ENCODE measurements at regions not wholly inside any gene's neighbourhood (a gene's known extent, or its start where the extent isn't known, plus 50 kb on each side); places are given as distances from the start of the nearest gene placed in this dataset.

DNA sequence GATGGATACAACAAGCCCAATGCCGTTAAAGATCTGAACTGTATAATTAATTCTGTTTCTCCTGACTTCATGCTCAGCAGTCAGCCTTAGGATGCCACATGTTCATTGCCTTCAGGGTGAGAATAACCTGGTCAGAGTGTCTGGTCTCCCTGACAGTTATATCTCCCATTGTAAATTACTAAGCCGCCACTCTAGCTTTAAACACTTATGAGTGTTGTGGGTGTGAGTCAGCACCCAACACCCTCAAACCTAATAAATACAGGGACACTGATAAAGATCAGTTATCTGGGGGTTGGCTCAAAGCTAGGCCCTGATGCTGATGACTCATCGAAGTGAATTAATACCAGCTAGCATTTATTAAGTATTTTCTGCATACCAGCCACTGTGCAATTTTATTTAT lies 64.9 kb upstream of the DYNLT3 start:
- no peak overlapping the region for H3K4me3 ChIP-seq (ENCODE audit: low read length)
- H3K79me2 ChIP-seq (ENCODE audit: control insufficient read depth, low read length), result no peaks in the 10 kb centered on the region
- no peaks in the 10 kb centered on the region for H4K20me1 ChIP-seq (ENCODE audit: control insufficient read depth, insufficient read depth, low read depth, low read length)
- no peaks in the 10 kb centered on the region for H3K4me1 ChIP-seq (ENCODE audit: control insufficient read depth, low read length)
- no peaks in the 10 kb centered on the region for H3K9me3 ChIP-seq (ENCODE audit: control insufficient read depth, insufficient read depth, low read length)
- TF ChIP-seq, protein P1, sequence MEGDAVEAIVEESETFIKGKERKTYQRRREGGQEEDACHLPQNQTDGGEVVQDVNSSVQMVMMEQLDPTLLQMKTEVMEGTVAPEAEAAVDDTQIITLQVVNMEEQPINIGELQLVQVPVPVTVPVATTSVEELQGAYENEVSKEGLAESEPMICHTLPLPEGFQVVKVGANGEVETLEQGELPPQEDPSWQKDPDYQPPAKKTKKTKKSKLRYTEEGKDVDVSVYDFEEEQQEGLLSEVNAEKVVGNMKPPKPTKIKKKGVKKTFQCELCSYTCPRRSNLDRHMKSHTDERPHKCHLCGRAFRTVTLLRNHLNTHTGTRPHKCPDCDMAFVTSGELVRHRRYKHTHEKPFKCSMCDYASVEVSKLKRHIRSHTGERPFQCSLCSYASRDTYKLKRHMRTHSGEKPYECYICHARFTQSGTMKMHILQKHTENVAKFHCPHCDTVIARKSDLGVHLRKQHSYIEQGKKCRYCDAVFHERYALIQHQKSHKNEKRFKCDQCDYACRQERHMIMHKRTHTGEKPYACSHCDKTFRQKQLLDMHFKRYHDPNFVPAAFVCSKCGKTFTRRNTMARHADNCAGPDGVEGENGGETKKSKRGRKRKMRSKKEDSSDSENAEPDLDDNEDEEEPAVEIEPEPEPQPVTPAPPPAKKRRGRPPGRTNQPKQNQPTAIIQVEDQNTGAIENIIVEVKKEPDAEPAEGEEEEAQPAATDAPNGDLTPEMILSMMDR (IDR thresholded peaks at IDR 0.05; ENCODE audit: low read depth, low read length, poor library complexity, severe bottlenecking), result no peak
- no peak for TF ChIP-seq EZH2phosphoT487 (IDR thresholded peaks at IDR 0.05; ENCODE audit: borderline replicate concordance, low read length)
- H3F3A ChIP-seq (ENCODE audit: control insufficient read depth, insufficient read depth), result no peaks in the 10 kb centered on the region
- no peak overlapping the region for H3K4me2 ChIP-seq (ENCODE audit: low read length)
- H3K36me3 ChIP-seq (ENCODE audit: control insufficient read depth, low read length), result no peaks in the 10 kb centered on the region
- no peaks in the 10 kb centered on the region for H3K9me2 ChIP-seq (replicated peaks; ENCODE audit: control insufficient read depth, low read length)
- no peaks in the 10 kb centered on the region for H3K27me3 ChIP-seq (ENCODE audit: control insufficient read depth, low read length)
- no peak overlapping the region for H3K27ac ChIP-seq (ENCODE audit: low read depth, low read length)

DNA sequence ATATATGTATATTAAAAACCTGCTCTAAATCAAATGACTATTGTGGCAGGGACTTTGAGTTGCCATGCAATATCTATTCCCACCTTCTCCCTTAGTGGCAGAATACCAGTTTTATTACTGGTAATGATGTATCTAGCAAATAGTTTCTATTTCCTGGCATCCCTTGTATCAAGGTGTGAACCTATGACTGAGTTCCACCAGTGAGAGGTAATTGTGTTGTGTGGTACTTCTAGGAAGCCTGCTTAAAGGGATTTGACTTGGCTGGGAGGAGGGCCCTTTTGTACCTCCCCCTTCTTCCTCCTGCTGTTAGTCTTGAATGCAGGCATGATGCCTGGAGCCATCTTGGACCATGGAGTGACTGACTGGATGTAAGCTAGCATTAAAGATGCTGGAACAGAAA lies 65.4 kb upstream of the DYNLT3 start:
- H3K79me2 ChIP-seq (ENCODE audit: control insufficient read depth, low read length), result no peaks in the 10 kb centered on the region
- H3K4me2 ChIP-seq (ENCODE audit: low read length), result no peak overlapping the region
- no peaks in the 10 kb centered on the region for H3K4me1 ChIP-seq (ENCODE audit: control insufficient read depth, low read length)
- no peaks in the 10 kb centered on the region for H3K27me3 ChIP-seq (ENCODE audit: control insufficient read depth, low read length)
- H3K9me2 ChIP-seq (replicated peaks; ENCODE audit: control insufficient read depth, low read length), result no peaks in the 10 kb centered on the region
- no peaks in the 10 kb centered on the region for H4K20me1 ChIP-seq (ENCODE audit: control insufficient read depth, insufficient read depth, low read depth, low read length)
- H3K4me3 ChIP-seq (ENCODE audit: low read length), result no peak overlapping the region
- H3K9me3 ChIP-seq (ENCODE audit: control insufficient read depth, insufficient read depth, low read length), result no peaks in the 10 kb centered on the region
- H3F3A ChIP-seq (ENCODE audit: control insufficient read depth, insufficient read depth), result no peaks in the 10 kb centered on the region
- TF ChIP-seq, protein P1 (IDR thresholded peaks at IDR 0.05; ENCODE audit: low read depth, low read length, poor library complexity, severe bottlenecking), result no peak
- TF ChIP-seq EZH2phosphoT487 (IDR thresholded peaks at IDR 0.05; ENCODE audit: borderline replicate concordance, low read length), result no peak
- H3K36me3 ChIP-seq (ENCODE audit: control insufficient read depth, low read length), result no peaks in the 10 kb centered on the region
- H3K27ac ChIP-seq (ENCODE audit: low read depth, low read length), result no peak overlapping the region

DNA sequence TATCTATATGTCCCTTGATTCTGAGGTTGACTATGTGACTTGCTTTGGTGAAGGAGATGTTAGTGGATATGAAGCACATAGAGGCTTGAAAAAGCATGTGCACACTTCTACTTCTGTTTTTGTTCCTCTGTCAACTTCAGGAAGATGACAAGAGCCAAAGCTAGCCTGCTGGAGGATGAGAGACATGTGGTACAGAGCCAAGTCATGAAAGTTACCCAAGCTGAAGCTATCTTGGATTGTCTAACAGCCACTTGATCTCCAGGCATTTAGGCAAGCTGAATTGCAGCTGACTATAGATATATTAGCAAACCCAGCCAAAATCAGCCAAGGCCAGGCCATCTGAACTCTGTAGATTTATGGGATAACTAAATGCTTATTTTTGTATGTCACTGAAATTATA lies 70.8 kb upstream of the DYNLT3 start:
- H3K4me3 ChIP-seq (ENCODE audit: low read length), result no peak overlapping the region
- TF ChIP-seq EZH2phosphoT487 (IDR thresholded peaks at IDR 0.05; ENCODE audit: borderline replicate concordance, low read length), result no peak
- TF ChIP-seq, protein P1 (IDR thresholded peaks at IDR 0.05; ENCODE audit: low read depth, low read length, poor library complexity, severe bottlenecking), result no peak
- H3K79me2 ChIP-seq (ENCODE audit: control insufficient read depth, low read length), result no peaks in the 10 kb centered on the region
- no peaks in the 10 kb centered on the region for H3F3A ChIP-seq (ENCODE audit: control insufficient read depth, insufficient read depth)
- no peak overlapping the region for H3K4me2 ChIP-seq (ENCODE audit: low read length)
- H3K9me2 ChIP-seq (replicated peaks; ENCODE audit: control insufficient read depth, low read length), result no peaks in the 10 kb centered on the region
- no peaks in the 10 kb centered on the region for H4K20me1 ChIP-seq (ENCODE audit: control insufficient read depth, insufficient read depth, low read depth, low read length)
- H3K36me3 ChIP-seq (ENCODE audit: control insufficient read depth, low read length), result no peaks in the 10 kb centered on the region
- H3K27me3 ChIP-seq (ENCODE audit: control insufficient read depth, low read length), result no peaks in the 10 kb centered on the region
- no peaks in the 10 kb centered on the region for H3K4me1 ChIP-seq (ENCODE audit: control insufficient read depth, low read length)
- no peak overlapping the region for H3K27ac ChIP-seq (ENCODE audit: low read depth, low read length)
- H3K9me3 ChIP-seq (ENCODE audit: control insufficient read depth, insufficient read depth, low read length), result no peaks in the 10 kb centered on the region

DNA sequence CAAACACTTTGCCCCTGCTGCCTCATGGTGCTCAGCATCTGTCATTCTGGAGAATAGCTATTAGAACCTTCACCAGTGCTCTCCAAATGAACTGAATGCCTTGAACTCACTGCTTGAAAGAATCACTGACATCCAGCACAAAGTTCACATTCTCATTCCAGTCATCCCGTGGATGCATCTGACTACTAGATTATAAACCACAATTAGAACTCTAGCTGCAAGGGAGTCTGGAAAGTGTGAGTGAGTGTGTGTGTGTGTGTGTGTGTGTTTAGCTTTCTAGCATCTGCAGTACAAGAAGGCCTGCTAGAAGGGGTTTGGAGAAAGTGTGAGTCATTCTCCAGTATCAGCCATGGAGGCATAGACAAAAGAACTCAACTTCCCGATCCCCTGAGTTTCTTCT lies 71.3 kb upstream of the DYNLT3 start:
- H3K79me2 ChIP-seq (ENCODE audit: control insufficient read depth, low read length), result no peaks in the 10 kb centered on the region
- no peaks in the 10 kb centered on the region for H4K20me1 ChIP-seq (ENCODE audit: control insufficient read depth, insufficient read depth, low read depth, low read length)
- no peaks in the 10 kb centered on the region for H3K9me2 ChIP-seq (replicated peaks; ENCODE audit: control insufficient read depth, low read length)
- H3K27ac ChIP-seq (ENCODE audit: low read depth, low read length), result no peak overlapping the region
- no peaks in the 10 kb centered on the region for H3K9me3 ChIP-seq (ENCODE audit: control insufficient read depth, insufficient read depth, low read length)
- no peaks in the 10 kb centered on the region for H3K36me3 ChIP-seq (ENCODE audit: control insufficient read depth, low read length)
- H3K4me2 ChIP-seq (ENCODE audit: low read length), result no peak overlapping the region
- H3K4me1 ChIP-seq (ENCODE audit: control insufficient read depth, low read length), result no peaks in the 10 kb centered on the region
- H3K4me3 ChIP-seq (ENCODE audit: low read length), result no peak overlapping the region
- no peaks in the 10 kb centered on the region for H3F3A ChIP-seq (ENCODE audit: control insufficient read depth, insufficient read depth)
- no peaks in the 10 kb centered on the region for H3K27me3 ChIP-seq (ENCODE audit: control insufficient read depth, low read length)
- no peak for TF ChIP-seq EZH2phosphoT487 (IDR thresholded peaks at IDR 0.05; ENCODE audit: borderline replicate concordance, low read length)
- TF ChIP-seq, protein P1 (IDR thresholded peaks at IDR 0.05; ENCODE audit: low read depth, low read length, poor library complexity, severe bottlenecking), result no peak
